GM12873 (cell line): ENCODE measurements at regions not wholly inside any gene's neighbourhood (a gene's known extent, or its start where the extent isn't known, plus 50 kb on each side); places are given as distances from the start of the nearest gene placed in this dataset.

ENCODE experiments used
- CTCF ChIP-seq: IDR thresholded peaks from 2 replicates; pipeline ENCODE4 v1.5.1; 2012; ENCODE audit warnings: low read depth, mild to moderate bottlenecking, moderate library complexity, low read length, control low read depth; ENCODE audit not compliant: insufficient read depth; ENCODE audit errors: missing control alignments

GRCh38 chr10:36725581-36726520, 399.5 kb upstream of the ANKRD30A start:
- TF ChIP-seq CTCF: no peak

GRCh38 chr10:36722777-36723176, 402.6 kb upstream of the ANKRD30A start:
- no peak for TF ChIP-seq CTCF

- no peak for TF ChIP-seq CTCF
These were observed 403.5 kb upstream of the ANKRD30A start for GRCh38 chr10:36721871-36722270.

- TF ChIP-seq CTCF: no peak
These were observed 404.5 kb upstream of the ANKRD30A start for GRCh38 chr10:36720895-36721294.

- TF ChIP-seq CTCF: no peak
These were observed 408.3 kb upstream of the ANKRD30A start for GRCh38 chr10:36717118-36717517.

GRCh38 chr10:36716291-36716690, 409.1 kb upstream of the ANKRD30A start:
- no peak for TF ChIP-seq CTCF

GRCh38 chr10:36712695-36713094, 412.7 kb upstream of the ANKRD30A start:
- no peak for TF ChIP-seq CTCF
